ENCODE measurements at regions not wholly inside any gene's neighbourhood (a gene's known extent, or its start where the extent isn't known, plus 50 kb on each side); places are given as distances from the start of the nearest gene placed in this dataset.

- no peak for TF ChIP-seq CTCF (IDR thresholded peaks at IDR 0.05; ENCODE audit: low read depth, low read length, missing input control)
- no peak for TF ChIP-seq GABPA (IDR thresholded peaks at IDR 0.05 in 1 of 2, conservative IDR thresholded peaks at IDR 0.05 in 1 of 2)
- no peak for TF ChIP-seq FOXA2 (IDR thresholded peaks at IDR 0.05)
- no peak for TF ChIP-seq JUND (IDR thresholded peaks at IDR 0.05)
- no peak for TF ChIP-seq RXRA (IDR thresholded peaks at IDR 0.05)
- no peak for TF ChIP-seq TAF1 (conservative IDR thresholded peaks at IDR 0.05)
- no peak for TF ChIP-seq SP1 (IDR thresholded peaks at IDR 0.05)
- TF ChIP-seq, protein P1, sequence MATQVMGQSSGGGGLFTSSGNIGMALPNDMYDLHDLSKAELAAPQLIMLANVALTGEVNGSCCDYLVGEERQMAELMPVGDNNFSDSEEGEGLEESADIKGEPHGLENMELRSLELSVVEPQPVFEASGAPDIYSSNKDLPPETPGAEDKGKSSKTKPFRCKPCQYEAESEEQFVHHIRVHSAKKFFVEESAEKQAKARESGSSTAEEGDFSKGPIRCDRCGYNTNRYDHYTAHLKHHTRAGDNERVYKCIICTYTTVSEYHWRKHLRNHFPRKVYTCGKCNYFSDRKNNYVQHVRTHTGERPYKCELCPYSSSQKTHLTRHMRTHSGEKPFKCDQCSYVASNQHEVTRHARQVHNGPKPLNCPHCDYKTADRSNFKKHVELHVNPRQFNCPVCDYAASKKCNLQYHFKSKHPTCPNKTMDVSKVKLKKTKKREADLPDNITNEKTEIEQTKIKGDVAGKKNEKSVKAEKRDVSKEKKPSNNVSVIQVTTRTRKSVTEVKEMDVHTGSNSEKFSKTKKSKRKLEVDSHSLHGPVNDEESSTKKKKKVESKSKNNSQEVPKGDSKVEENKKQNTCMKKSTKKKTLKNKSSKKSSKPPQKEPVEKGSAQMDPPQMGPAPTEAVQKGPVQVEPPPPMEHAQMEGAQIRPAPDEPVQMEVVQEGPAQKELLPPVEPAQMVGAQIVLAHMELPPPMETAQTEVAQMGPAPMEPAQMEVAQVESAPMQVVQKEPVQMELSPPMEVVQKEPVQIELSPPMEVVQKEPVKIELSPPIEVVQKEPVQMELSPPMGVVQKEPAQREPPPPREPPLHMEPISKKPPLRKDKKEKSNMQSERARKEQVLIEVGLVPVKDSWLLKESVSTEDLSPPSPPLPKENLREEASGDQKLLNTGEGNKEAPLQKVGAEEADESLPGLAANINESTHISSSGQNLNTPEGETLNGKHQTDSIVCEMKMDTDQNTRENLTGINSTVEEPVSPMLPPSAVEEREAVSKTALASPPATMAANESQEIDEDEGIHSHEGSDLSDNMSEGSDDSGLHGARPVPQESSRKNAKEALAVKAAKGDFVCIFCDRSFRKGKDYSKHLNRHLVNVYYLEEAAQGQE (IDR thresholded peaks at IDR 0.05): no peak
- no peak for TF ChIP-seq YY1 (IDR thresholded peaks at IDR 0.05)
- TF ChIP-seq MAX (IDR thresholded peaks at IDR 0.05): no peak
- TF ChIP-seq FOXA1 (IDR thresholded peaks at IDR 0.05): no peak
These were observed 147.2 kb upstream of the HNMT start for GRCh38 chr2:137817058-137817457.
